ENCODE measurements at regions not wholly inside any gene's neighbourhood (a gene's known extent, or its start where the extent isn't known, plus 50 kb on each side); places are given as distances from the start of the nearest gene placed in this dataset.

GRCh38 chr20:60659240-60659639 lies 592.8 kb upstream of the CDH4 start:
- Histone ChIP-seq H3K36me3 (replicated peaks in 1 of 2; ENCODE audit: control insufficient read depth in 1 of 2, insufficient read depth in 2 of 2, low read length in 1 of 2) (no peaks in the 10 kb centered on the region), H3K27me3 (ENCODE audit: insufficient read depth) (no peaks in the 10 kb centered on the region), H3F3A (replicated peaks; ENCODE audit: insufficient read depth) (no peaks in the 10 kb centered on the region), H3K79me2 (ENCODE audit: insufficient read depth) (no peaks in the 10 kb centered on the region), H3K27ac (ENCODE audit: low read depth in 2 of 2, low read length in 1 of 2) (no peak overlapping the region), H4K20me1 (ENCODE audit: insufficient read depth) (no peaks in the 10 kb centered on the region), H3K4me2 (no peak overlapping the region), H3K4me3 (ENCODE audit: low read depth in 2 of 2, low read length in 1 of 2) (no peak overlapping the region), H3K9ac (no peak overlapping the region), H3K9me3 (no peaks in the 10 kb centered on the region; the same call in 1 of the 2 replicates), H2AFZ (ENCODE audit: low read depth) (no peak overlapping the region), H3K9me2 (no peaks in the 10 kb centered on the region), H3K4me1 (ENCODE audit: control insufficient read depth in 1 of 2, insufficient read depth in 2 of 2, low read depth in 1 of 2, low read length in 1 of 2) (no peaks in the 10 kb centered on the region)
- WGBS (ENCODE audit: low lambda C conversion rate), result 39% methylated on average over 8 of the region's 8 CpGs
- no peak for DNase-seq
- ChIA-PET POLR2A (no interaction called here), CTCF (no interaction called here)
- no peak for TF ChIP-seq JUND (IDR thresholded peaks at IDR 0.05)
- TF ChIP-seq FOXJ3 (CRISPR knock-in tag; IDR thresholded peaks at IDR 0.05), result no peak
- TF ChIP-seq NFIC (IDR thresholded peaks at IDR 0.05; ENCODE audit: borderline replicate concordance), result no peak
- no peak for TF ChIP-seq GABPA (IDR thresholded peaks at IDR 0.05; ENCODE audit: low read depth)
- no peak for TF ChIP-seq MXI1 (IDR thresholded peaks at IDR 0.05; ENCODE audit: low read depth, low read length)
- no peak for TF ChIP-seq RFX5 (IDR thresholded peaks at IDR 0.05; ENCODE audit: low read length)
- no peak for TF ChIP-seq REST (IDR thresholded peaks at IDR 0.05; ENCODE audit: low read depth, low read length)
- TF ChIP-seq MEF2A (IDR thresholded peaks at IDR 0.05; ENCODE audit: borderline replicate concordance, low read depth), result no peak
- TF ChIP-seq RXRA (IDR thresholded peaks at IDR 0.05; ENCODE audit: borderline replicate concordance, low read depth), result no peak
- no peak for TF ChIP-seq SIN3A (IDR thresholded peaks at IDR 0.05; ENCODE audit: borderline replicate concordance, low read depth, low read length)
- no peak for TF ChIP-seq CTCF (IDR thresholded peaks at IDR 0.05)

DNA sequence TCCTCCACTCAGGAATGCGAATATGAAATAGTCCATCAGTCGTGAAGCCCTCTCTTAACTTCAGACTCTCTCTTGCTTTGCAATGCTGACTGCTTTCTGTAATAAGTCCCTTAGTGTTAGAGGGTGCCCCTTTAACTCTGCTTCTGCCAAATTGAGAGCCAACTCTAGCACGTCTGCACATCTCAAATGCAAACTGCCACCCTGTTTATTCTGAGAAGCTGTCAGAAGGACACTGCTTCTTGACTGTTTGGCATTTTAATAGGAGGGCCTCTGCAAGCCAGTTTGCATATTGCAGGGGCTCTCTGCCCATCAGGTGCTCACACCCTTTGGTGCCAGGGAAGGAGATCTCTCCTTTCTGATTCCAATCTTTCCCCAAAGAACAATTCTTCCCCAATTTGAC lies 589.8 kb upstream of the CDH4 start:
- no peak for DNase-seq
- Histone ChIP-seq H3K9me3 (no peaks in the 10 kb centered on the region; the same call in 1 of the 2 replicates), H3K9me2 (no peaks in the 10 kb centered on the region), H3K9ac (no peak overlapping the region), H3K4me2 (no peak overlapping the region), H3K79me2 (ENCODE audit: insufficient read depth) (no peaks in the 10 kb centered on the region), H3K27ac (ENCODE audit: low read depth in 2 of 2, low read length in 1 of 2) (no peak overlapping the region), H3K4me3 (ENCODE audit: low read depth in 2 of 2, low read length in 1 of 2) (no peak overlapping the region), H2AFZ (ENCODE audit: low read depth) (no peak overlapping the region), H4K20me1 (ENCODE audit: insufficient read depth) (no peaks in the 10 kb centered on the region), H3K4me1 (ENCODE audit: control insufficient read depth in 1 of 2, insufficient read depth in 2 of 2, low read depth in 1 of 2, low read length in 1 of 2) (no peaks in the 10 kb centered on the region), H3K36me3 (replicated peaks in 1 of 2; ENCODE audit: control insufficient read depth in 1 of 2, insufficient read depth in 2 of 2, low read length in 1 of 2) (no peaks in the 10 kb centered on the region), H3K27me3 (ENCODE audit: insufficient read depth) (no peaks in the 10 kb centered on the region), H3F3A (replicated peaks; ENCODE audit: insufficient read depth) (no peaks in the 10 kb centered on the region)
- POLR2A ChIA-PET, result no interaction called here
- WGBS (ENCODE audit: low lambda C conversion rate), result 3% methylated on average over 3 of the region's 3 CpGs
- CTCF ChIA-PET, result no interaction called here
- TF ChIP-seq RCOR1 (IDR thresholded peaks at IDR 0.05; ENCODE audit: low read length), result no peak
- TF ChIP-seq MXI1 (IDR thresholded peaks at IDR 0.05; ENCODE audit: low read depth, low read length), result no peak
- no peak for TF ChIP-seq MEF2A (IDR thresholded peaks at IDR 0.05; ENCODE audit: borderline replicate concordance, low read depth)
- no peak for TF ChIP-seq TEAD4 (IDR thresholded peaks at IDR 0.05; ENCODE audit: borderline replicate concordance, insufficient read depth)
- TF ChIP-seq JUND (IDR thresholded peaks at IDR 0.05), result no peak
- TF ChIP-seq CHD2 (IDR thresholded peaks at IDR 0.05; ENCODE audit: low read length, partially characterized antibody), result no peak
- no peak for TF ChIP-seq GATA2 (CRISPR knock-in tag; IDR thresholded peaks at IDR 0.05)
- no peak for TF ChIP-seq NFIC (IDR thresholded peaks at IDR 0.05; ENCODE audit: borderline replicate concordance)
- no peak for TF ChIP-seq USF2 (IDR thresholded peaks at IDR 0.05; ENCODE audit: borderline replicate concordance, low read depth, low read length)
- no peak for TF ChIP-seq ELF1 (IDR thresholded peaks at IDR 0.05)
- no peak for TF ChIP-seq EZH2phosphoT487 (IDR thresholded peaks at IDR 0.05; ENCODE audit: borderline replicate concordance, low read depth)
- TF ChIP-seq, protein P1, sequence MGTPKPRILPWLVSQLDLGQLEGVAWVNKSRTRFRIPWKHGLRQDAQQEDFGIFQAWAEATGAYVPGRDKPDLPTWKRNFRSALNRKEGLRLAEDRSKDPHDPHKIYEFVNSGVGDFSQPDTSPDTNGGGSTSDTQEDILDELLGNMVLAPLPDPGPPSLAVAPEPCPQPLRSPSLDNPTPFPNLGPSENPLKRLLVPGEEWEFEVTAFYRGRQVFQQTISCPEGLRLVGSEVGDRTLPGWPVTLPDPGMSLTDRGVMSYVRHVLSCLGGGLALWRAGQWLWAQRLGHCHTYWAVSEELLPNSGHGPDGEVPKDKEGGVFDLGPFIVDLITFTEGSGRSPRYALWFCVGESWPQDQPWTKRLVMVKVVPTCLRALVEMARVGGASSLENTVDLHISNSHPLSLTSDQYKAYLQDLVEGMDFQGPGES (IDR thresholded peaks at IDR 0.05; ENCODE audit: low read depth, low read length), result no peak
- no peak for TF ChIP-seq SIN3A (IDR thresholded peaks at IDR 0.05; ENCODE audit: borderline replicate concordance, low read depth, low read length)
- no peak for TF ChIP-seq RXRA (IDR thresholded peaks at IDR 0.05; ENCODE audit: borderline replicate concordance, low read depth)
- TF ChIP-seq EP300 (IDR thresholded peaks at IDR 0.05; ENCODE audit: borderline replicate concordance in 1 of 2, low read depth in 1 of 2, low read length in 1 of 2), result no peak
- no peak for TF ChIP-seq YY1 (IDR thresholded peaks at IDR 0.05; ENCODE audit: low read depth)
- no peak for TF ChIP-seq NRF1 (IDR thresholded peaks at IDR 0.05; ENCODE audit: low read depth, low read length)

Measured in SK-N-SH (cell line).